H9 (cell line): ENCODE measurements at regions not wholly inside any gene's neighbourhood (a gene's known extent, or its start where the extent isn't known, plus 50 kb on each side); places are given as distances from the start of the nearest gene placed in this dataset.
"Not testable (repeated sequence)": the region's sequence is repeated elsewhere in the genome, so short reads cannot be mapped to it uniquely, and the experiment has no call there.

Experiments
- DNase-seq: peaks from one replicate; pipeline ENCODE4 v3.0.0-alpha.2; 2017
- H2AFZ ChIP-seq: one replicate; pipeline ENCODE4 v1.6.1; 2013; ENCODE audit warnings: mild to moderate bottlenecking, low read length, control low read depth, moderate library complexity
- H2AK5ac ChIP-seq: 2 replicates; pipeline ENCODE4 v1.6.1; 2013; ENCODE audit warnings: low read length, control low read depth, mixed read lengths; ENCODE audit not compliant: insufficient read length
- H2BK120ac ChIP-seq: one replicate; pipeline ENCODE4 v1.6.1; 2013; ENCODE audit warnings: low read depth, mild to moderate bottlenecking, low read length, control low read depth, inconsistent platforms; ENCODE audit not compliant: poor library complexity, severe bottlenecking
- H2BK12ac ChIP-seq: 2 replicates; pipeline ENCODE4 v1.6.1; 2013; ENCODE audit warnings: low read length, control low read depth, mixed read lengths, low read depth; ENCODE audit not compliant: insufficient read length
- H2BK15ac ChIP-seq: 2 replicates; pipeline ENCODE4 v1.6.1; 2013; ENCODE audit warnings: low read depth, low read length, control low read depth
- H2BK20ac ChIP-seq: one replicate; pipeline ENCODE4 v1.6.1; 2013; ENCODE audit warnings: low read depth, mild to moderate bottlenecking, low read length, control low read depth, inconsistent platforms; ENCODE audit not compliant: poor library complexity, severe bottlenecking
- H2BK5ac ChIP-seq: 2 replicates; pipeline ENCODE4 v1.6.1; 2013; ENCODE audit warnings: low read length, control low read depth, mixed read lengths; ENCODE audit not compliant: insufficient read length
- H3K14ac ChIP-seq: 2 replicates; pipeline ENCODE4 v1.6.1; 2013; ENCODE audit warnings: low read length, control low read depth; ENCODE audit not compliant: insufficient read depth
- H3K18ac ChIP-seq: 2 replicates; pipeline ENCODE4 v1.6.1; 2013; ENCODE audit warnings: low read depth, mild to moderate bottlenecking, mixed read lengths, low read length, control low read depth; ENCODE audit not compliant: insufficient read length
- H3K23ac ChIP-seq: 2 replicates; pipeline ENCODE4 v1.6.1; 2013; ENCODE audit warnings: low read length, control low read depth, mixed read lengths, low read depth; ENCODE audit not compliant: insufficient read length
- H3K23me2 ChIP-seq: 2 replicates; pipeline ENCODE4 v1.6.1; 2013; ENCODE audit warnings: low read depth, mild to moderate bottlenecking, mixed read lengths, low read length, control low read depth; ENCODE audit not compliant: insufficient read length, poor library complexity, severe bottlenecking
- H3K27ac ChIP-seq: 2 replicates; pipeline ENCODE4 v1.5.1; 2013; ENCODE audit warnings: low read length, control low read depth, mixed read lengths, low read depth; ENCODE audit not compliant: insufficient read length
- H3K27me3 ChIP-seq: 2 replicates; pipeline ENCODE4 v1.6.1; 2013; ENCODE audit warnings: low read length, control low read depth, inconsistent platforms; ENCODE audit not compliant: insufficient read depth
- H3K4ac ChIP-seq: 2 replicates; pipeline ENCODE4 v1.6.1; 2013; ENCODE audit warnings: low read depth, mild to moderate bottlenecking, control low read depth, inconsistent platforms, low read length, moderate library complexity
- H3K4me1 ChIP-seq: 2 replicates; pipeline ENCODE4 v1.6.1; 2013; ENCODE audit warnings: low read length, control low read depth, inconsistent platforms; ENCODE audit not compliant: insufficient read depth
- H3K4me2 ChIP-seq: 2 replicates; pipeline ENCODE4 v1.6.1; 2013; ENCODE audit warnings: low read length, control low read depth, mixed read lengths; ENCODE audit not compliant: insufficient read length, insufficient read depth
- H3K56ac ChIP-seq: 2 replicates; pipeline ENCODE4 v1.6.1; 2013; ENCODE audit warnings: low read depth, mild to moderate bottlenecking, mixed read lengths, low read length, control low read depth; ENCODE audit not compliant: insufficient read length
- H3K79me1 ChIP-seq: 2 replicates; pipeline ENCODE4 v1.6.1; 2013; ENCODE audit warnings: low read depth, mild to moderate bottlenecking, moderate library complexity, low read length, control low read depth, inconsistent platforms; ENCODE audit not compliant: insufficient read depth, poor library complexity, severe bottlenecking
- H3K79me2 ChIP-seq: 2 replicates; pipeline ENCODE4 v1.6.1; 2013; ENCODE audit warnings: low read length, control low read depth, inconsistent platforms; ENCODE audit not compliant: insufficient read depth
- H3K9ac ChIP-seq: 2 replicates; pipeline ENCODE4 v1.6.1; 2013; ENCODE audit warnings: low read length, control low read depth, mixed read lengths; ENCODE audit not compliant: insufficient read length; ENCODE audit errors: extremely low read depth
- H3K9me3 ChIP-seq: one replicate; pipeline ENCODE4 v1.6.1; 2013; ENCODE audit warnings: low read depth, low read length, inconsistent platforms; ENCODE audit not compliant: control insufficient read depth
- H3T11ph ChIP-seq: one replicate; pipeline ENCODE4 v1.6.1; 2013; ENCODE audit warnings: mild to moderate bottlenecking, low read length, control low read depth, inconsistent platforms
- H4K20me1 ChIP-seq: one replicate; pipeline ENCODE4 v1.6.1; 2013; ENCODE audit not compliant: control insufficient read depth, insufficient read length, insufficient read depth
- H4K5ac ChIP-seq: 2 replicates; pipeline ENCODE4 v1.6.1; 2013; ENCODE audit warnings: low read depth, mild to moderate bottlenecking, mixed read lengths, low read length, control low read depth; ENCODE audit not compliant: insufficient read length
- H4K8ac ChIP-seq: replicated peaks from 2 replicates; pipeline ENCODE4 v1.6.1; 2013; ENCODE audit warnings: low read length, control low read depth, mixed read lengths, low read depth; ENCODE audit not compliant: insufficient read length
- H4K91ac ChIP-seq: 2 replicates; pipeline ENCODE4 v1.6.1; 2013; ENCODE audit warnings: low read depth, mild to moderate bottlenecking, moderate library complexity, mixed read lengths, low read length, control low read depth; ENCODE audit not compliant: insufficient read length
- H3K27ac Mint-ChIP-seq, 3 experiments: 2 replicates in 2 of 3; 3 replicates in 1 of 3; pipeline ENCODE4 v1.8.0; 2020 to 2021; ENCODE audit warnings: mixed read lengths in 3 of 3, mild to moderate bottlenecking in 1 of 3, moderate library complexity in 1 of 3
- H3K27me3 Mint-ChIP-seq: 2 replicates; pipeline ENCODE4 v1.8.0; 2021; ENCODE audit warnings: low read depth, mild to moderate bottlenecking, moderate library complexity, mixed read lengths
- H3K36me3 Mint-ChIP-seq, 3 experiments: 2 replicates in 2 of 3; 3 replicates in 1 of 3; pipeline ENCODE4 v1.8.0; 2020 to 2021; ENCODE audit warnings: low read depth in 3 of 3, mixed read lengths in 3 of 3; ENCODE audit not compliant: insufficient read depth in 1 of 3
- H3K4me1 Mint-ChIP-seq, 2 experiments: 2 replicates each; pipeline ENCODE4 v1.8.0; 2020; ENCODE audit warnings: mixed read lengths in 2 of 2
- H3K4me3 Mint-ChIP-seq, 2 experiments: 2 replicates in 1 of 2; 3 replicates in 1 of 2; pipeline ENCODE4 v1.8.0; 2020 to 2021; ENCODE audit warnings: mild to moderate bottlenecking in 2 of 2, mixed read lengths in 2 of 2, moderate library complexity in 1 of 2
- H3K9me3 Mint-ChIP-seq, 2 experiments: 2 replicates in 1 of 2; 3 replicates in 1 of 2; pipeline ENCODE4 v1.8.0; 2020; ENCODE audit warnings: mild to moderate bottlenecking in 2 of 2, mixed read lengths in 2 of 2, moderate library complexity in 1 of 2
- WGBS: extraction: QIAGEN DNeasy Blood & Tissue Kit; methylation state at CpG from one replicate; pipeline ENCODE4 v1.1.7; 2013; ENCODE audit warnings: missing lambda C conversion rate, low lambda C conversion rate, mixed read lengths; ENCODE audit not compliant: insufficient read length; ENCODE audit errors: extremely low coverage; 5-methylcytosine and 5-hydroxymethylcytosine counted together
- TF ChIP-seq, protein P1 (sequence below): fragments of 200-600 bp; sonication (generic); conservative IDR thresholded peaks from 3 replicates; pipeline ENCODE4 v1.8.0; 2021; ENCODE audit warnings: antibody characterized with exemption, mild to moderate bottlenecking

DNA sequence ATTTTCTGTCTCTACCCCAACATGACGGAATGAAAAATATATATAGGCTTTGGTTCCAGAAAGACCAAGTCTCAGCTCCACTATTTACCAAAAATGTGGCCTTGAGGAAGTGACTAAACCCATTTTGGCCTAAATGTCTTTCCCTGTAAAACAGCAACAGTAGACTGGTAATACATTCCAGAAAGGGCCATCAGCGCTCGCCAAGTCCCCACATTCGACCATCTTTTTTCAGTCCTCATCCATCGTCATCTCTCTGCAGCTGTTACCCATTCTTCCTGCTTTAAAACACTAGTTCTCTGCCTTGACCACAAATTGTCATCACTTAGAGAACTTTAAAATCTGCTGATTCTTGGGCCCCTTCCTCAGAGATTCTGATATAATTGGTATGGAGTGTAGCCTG is 183.8 kb upstream of the CTAGE1 start:
- no peaks in the 10 kb centered on the region for H3K36me3 Mint-ChIP-seq

DNA sequence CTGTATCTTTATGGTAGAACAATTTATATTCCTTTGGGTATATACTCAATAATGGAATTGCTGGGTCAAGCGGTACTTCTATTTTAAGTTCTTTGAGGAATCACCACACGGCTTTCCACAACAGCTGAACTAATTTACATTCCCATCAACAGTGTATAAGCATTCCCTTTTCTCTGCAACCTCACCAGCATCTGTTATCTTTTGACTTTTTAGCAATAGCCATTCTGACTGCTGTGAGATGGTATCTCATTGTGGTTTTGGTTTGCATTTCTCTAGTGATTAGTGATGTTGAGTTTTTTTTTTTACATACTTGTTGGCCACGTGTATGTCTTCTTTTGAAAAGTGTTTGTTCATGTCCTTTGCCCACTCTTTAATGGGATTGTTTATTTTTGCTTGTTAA is 184.7 kb upstream of the CTAGE1 start:
- not testable (repeated sequence) for H4K8ac ChIP-seq, H3K4me2 ChIP-seq, H2AFZ ChIP-seq, DNase-seq, H3K27me3 Mint-ChIP-seq, H3K4me3 Mint-ChIP-seq, H3K56ac ChIP-seq, H3K79me2 ChIP-seq, H2BK12ac ChIP-seq, H3K79me1 ChIP-seq, H3K23ac ChIP-seq, H4K5ac ChIP-seq, H3K27ac ChIP-seq, H3K36me3 Mint-ChIP-seq, H3K4me1 ChIP-seq, H3K23me2 ChIP-seq, H3K18ac ChIP-seq, H3K14ac ChIP-seq, H2BK120ac ChIP-seq, H4K20me1 ChIP-seq, H3T11ph ChIP-seq, H3K27ac Mint-ChIP-seq, H2BK20ac ChIP-seq, H3K9ac ChIP-seq, H3K9me3 ChIP-seq, H2BK5ac ChIP-seq, H4K91ac ChIP-seq, H3K27me3 ChIP-seq, H3K4ac ChIP-seq, H3K9me3 Mint-ChIP-seq, H2BK15ac ChIP-seq, H2AK5ac ChIP-seq, H3K4me1 Mint-ChIP-seq
- no CpG with 5 or more reads among the region's 3 CpGs for WGBS

More for the DNA sequence above, 183.8 kb upstream of the CTAGE1 start:
- Histone ChIP-seq H4K8ac (no peak overlapping the region), H3K23ac (no peak overlapping the region), H3K9me3 (no peaks in the 10 kb centered on the region), H3K79me2 (no peaks in the 10 kb centered on the region), H4K20me1 (no peaks in the 10 kb centered on the region), H3K79me1 (no peaks in the 10 kb centered on the region), H3K56ac (no peak overlapping the region), H3K23me2 (no peaks in the 10 kb centered on the region), H3K4me2 (no peak overlapping the region), H3K27me3 (no peaks in the 10 kb centered on the region), H2BK12ac (no peak overlapping the region), H3T11ph (no peak overlapping the region), H2AK5ac (no peak overlapping the region), H3K9ac (no peak overlapping the region), H2BK20ac (no peak overlapping the region), H2BK120ac (no peak overlapping the region), H3K4me1 (no peaks in the 10 kb centered on the region), H4K5ac (no peak overlapping the region), H3K27ac (no peak overlapping the region), H2BK5ac (no peak overlapping the region), H4K91ac (no peak overlapping the region), H2BK15ac (no peak overlapping the region), H2AFZ (no peak overlapping the region), H3K14ac (no peak overlapping the region), H3K18ac (no peak overlapping the region), H3K4ac (no peak overlapping the region)
- no CpG with 5 or more reads among the region's 5 CpGs for WGBS
- H3K4me1 Mint-ChIP-seq, result no peaks in the 10 kb centered on the region; a peak in 1 of 4 replicates
- TF ChIP-seq, protein P1, sequence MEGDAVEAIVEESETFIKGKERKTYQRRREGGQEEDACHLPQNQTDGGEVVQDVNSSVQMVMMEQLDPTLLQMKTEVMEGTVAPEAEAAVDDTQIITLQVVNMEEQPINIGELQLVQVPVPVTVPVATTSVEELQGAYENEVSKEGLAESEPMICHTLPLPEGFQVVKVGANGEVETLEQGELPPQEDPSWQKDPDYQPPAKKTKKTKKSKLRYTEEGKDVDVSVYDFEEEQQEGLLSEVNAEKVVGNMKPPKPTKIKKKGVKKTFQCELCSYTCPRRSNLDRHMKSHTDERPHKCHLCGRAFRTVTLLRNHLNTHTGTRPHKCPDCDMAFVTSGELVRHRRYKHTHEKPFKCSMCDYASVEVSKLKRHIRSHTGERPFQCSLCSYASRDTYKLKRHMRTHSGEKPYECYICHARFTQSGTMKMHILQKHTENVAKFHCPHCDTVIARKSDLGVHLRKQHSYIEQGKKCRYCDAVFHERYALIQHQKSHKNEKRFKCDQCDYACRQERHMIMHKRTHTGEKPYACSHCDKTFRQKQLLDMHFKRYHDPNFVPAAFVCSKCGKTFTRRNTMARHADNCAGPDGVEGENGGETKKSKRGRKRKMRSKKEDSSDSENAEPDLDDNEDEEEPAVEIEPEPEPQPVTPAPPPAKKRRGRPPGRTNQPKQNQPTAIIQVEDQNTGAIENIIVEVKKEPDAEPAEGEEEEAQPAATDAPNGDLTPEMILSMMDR, result no peak
- no peaks in the 10 kb centered on the region; the same call in 1 of the 2 replicates for H3K27me3 Mint-ChIP-seq
- no peak for DNase-seq
- H3K27ac Mint-ChIP-seq, result no peak overlapping the region
- no peaks in the 10 kb centered on the region for H3K9me3 Mint-ChIP-seq
- no peak overlapping the region for H3K4me3 Mint-ChIP-seq
